Neural cell (in vitro differentiated cells): ENCODE measurements at regions not wholly inside any gene's neighbourhood (a gene's known extent, or its start where the extent isn't known, plus 50 kb on each side); places are given as distances from the start of the nearest gene placed in this dataset.

Experiments used
- H2AFZ ChIP-seq: fragments of 200-600, 300-800 bp; sonication (generic), shearing (Covaris generic); 2 replicates; pipeline ENCODE4 v1.6.0; 2014; ENCODE audit warnings: low read depth, mild to moderate bottlenecking, antibody characterized with exemption, low read length, moderate library complexity
- H3F3A ChIP-seq: fragments of 200-600 bp; shearing (Covaris generic); 2 replicates; pipeline ENCODE4 v1.6.1; 2016; ENCODE audit warnings: mild to moderate bottlenecking, moderate library complexity, mixed read lengths, antibody characterized with exemption, low read length; ENCODE audit not compliant: insufficient read depth, poor library complexity, severe bottlenecking
- H3K27ac ChIP-seq: fragments of 200-600, 300-800 bp; sonication (generic), shearing (Covaris generic); 2 replicates; pipeline ENCODE4 v1.5.1; 2014; ENCODE audit warnings: mild to moderate bottlenecking, low read length, moderate library complexity
- H3K27me3 ChIP-seq: fragments of 300-800, 200-600 bp; sonication (generic), shearing (Covaris generic); 2 replicates; pipeline ENCODE4 v1.6.0; 2014; ENCODE audit warnings: mild to moderate bottlenecking, low read depth, low read length, moderate library complexity; ENCODE audit not compliant: insufficient read depth
- H3K36me3 ChIP-seq: fragments of 300-800, 200-600 bp; sonication (generic), shearing (Covaris generic); 2 replicates; pipeline ENCODE4 v1.5.1; 2014; ENCODE audit warnings: mild to moderate bottlenecking, antibody characterized with exemption, low read length, moderate library complexity; ENCODE audit not compliant: insufficient read depth
- H3K4me2 ChIP-seq: fragments of 300-800, 200-600 bp; sonication (generic), shearing (Covaris generic); 2 replicates; pipeline ENCODE4 v1.6.0; 2014; ENCODE audit warnings: mild to moderate bottlenecking, low read length
- H3K4me3 ChIP-seq: fragments of 300-800, 200-600 bp; sonication (generic), shearing (Covaris generic); 2 replicates; pipeline ENCODE4 v1.5.1; 2014; ENCODE audit warnings: mild to moderate bottlenecking, low read length, moderate library complexity
- H3K79me2 ChIP-seq: fragments of 200-600 bp; shearing (Covaris generic); replicated peaks from 2 replicates; pipeline ENCODE4 v1.6.0; 2014; ENCODE audit warnings: mild to moderate bottlenecking, low read length, moderate library complexity; ENCODE audit not compliant: insufficient read depth
- H3K9ac ChIP-seq: fragments of 300-800, 200-600 bp; sonication (generic), shearing (Covaris generic); 2 replicates; pipeline ENCODE4 v1.6.1; 2016; ENCODE audit warnings: mild to moderate bottlenecking, low read length, mixed read lengths
- H3K9me2 ChIP-seq: fragments of 200-600 bp; shearing (Covaris generic); 2 replicates; pipeline ENCODE4 v1.6.1; 2016; ENCODE audit warnings: mild to moderate bottlenecking, low read length, mixed read lengths; ENCODE audit not compliant: insufficient read depth
- H3K9me3 ChIP-seq: fragments of 200-600, 300-800 bp; sonication (generic), shearing (Covaris generic); 2 replicates; pipeline ENCODE4 v1.6.1; 2016; ENCODE audit warnings: mild to moderate bottlenecking, mixed run types, low read length, moderate library complexity, mixed read lengths
- H4K20me1 ChIP-seq: fragments of 200-600 bp; shearing (Covaris generic); 2 replicates; pipeline ENCODE4 v1.6.1; 2016; ENCODE audit warnings: mild to moderate bottlenecking, mixed run types; ENCODE audit not compliant: insufficient read depth
- CTCF ChIP-seq: fragments of 450-650 bp; IDR thresholded peaks from 2 replicates; pipeline ENCODE4 v1.5.1; 2014; ENCODE audit warnings: antibody characterized with exemption, mild to moderate bottlenecking, moderate library complexity; ENCODE audit not compliant: poor library complexity, severe bottlenecking
- EP300 ChIP-seq: fragments of 450-650 bp; conservative IDR thresholded peaks from 2 replicates; pipeline ENCODE4 v1.6.1; 2014; ENCODE audit warnings: antibody characterized with exemption, mild to moderate bottlenecking, moderate library complexity; ENCODE audit not compliant: poor library complexity, severe bottlenecking
- EZH2 ChIP-seq: fragments of 200-600, 300-800 bp; shearing (Covaris generic), sonication (generic); IDR thresholded peaks from 2 replicates; pipeline ENCODE4 v1.6.1; 2014; ENCODE audit warnings: antibody characterized with exemption, low read length, borderline replicate concordance, mild to moderate bottlenecking; ENCODE audit not compliant: insufficient read depth, poor library complexity, severe bottlenecking
- MXI1 ChIP-seq: fragments of 450-650 bp; conservative IDR thresholded peaks from 2 replicates; pipeline ENCODE4 v1.6.1; 2014; ENCODE audit warnings: antibody characterized with exemption, mild to moderate bottlenecking; ENCODE audit not compliant: poor library complexity, severe bottlenecking
- POLR2AphosphoS5 ChIP-seq: IDR thresholded peaks from 2 replicates; pipeline ENCODE4 v1.6.1; 2012
- RAD21 ChIP-seq: fragments of 450-650 bp; conservative IDR thresholded peaks from 2 replicates; pipeline ENCODE4 v1.6.1; 2014; ENCODE audit warnings: antibody characterized with exemption, mild to moderate bottlenecking, moderate library complexity
- REST ChIP-seq: IDR thresholded peaks from 2 replicates; pipeline ENCODE4 v1.6.1; 2012; ENCODE audit warnings: borderline replicate concordance
- SMC3 ChIP-seq: fragments of 450-650 bp; conservative IDR thresholded peaks from 2 replicates; pipeline ENCODE4 v1.6.1; 2014; ENCODE audit warnings: antibody characterized with exemption, mild to moderate bottlenecking, moderate library complexity; ENCODE audit not compliant: poor library complexity
- TAF1 ChIP-seq: IDR thresholded peaks from 2 replicates; pipeline ENCODE4 v1.6.1; 2012; ENCODE audit warnings: low read depth

GRCh38 chr10:56715262-56715661 lies 354.2 kb upstream of the ZWINT start:
- Histone ChIP-seq H2AFZ (no peak overlapping the region), H3K9me2 (no peaks in the 10 kb centered on the region), H3K79me2 (no peaks in the 10 kb centered on the region), H3K4me2 (no peak overlapping the region), H3K36me3 (no peaks in the 10 kb centered on the region), H3K9me3 (no peaks in the 10 kb centered on the region), H3K27ac (no peak overlapping the region), H4K20me1 (no peaks in the 10 kb centered on the region), H3F3A (no peaks in the 10 kb centered on the region), H3K4me3 (no peak overlapping the region), H3K27me3 (no peaks in the 10 kb centered on the region), H3K9ac (no peak overlapping the region)
- no peak for TF ChIP-seq CTCF
- TF ChIP-seq TAF1, result no peak
- TF ChIP-seq EP300, result no peak
- TF ChIP-seq POLR2AphosphoS5, result no peak
- TF ChIP-seq SMC3, result no peak
- no peak for TF ChIP-seq EZH2
- no peak for TF ChIP-seq MXI1
- TF ChIP-seq RAD21, result no peak
- no peak for TF ChIP-seq REST

- Histone ChIP-seq H3K36me3 (no peaks in the 10 kb centered on the region), H2AFZ (no peak overlapping the region), H3K4me2 (no peak overlapping the region), H3K79me2 (no peaks in the 10 kb centered on the region), H4K20me1 (no peaks in the 10 kb centered on the region), H3K4me3 (no peak overlapping the region), H3K9ac (no peak overlapping the region), H3K27me3 (no peaks in the 10 kb centered on the region), H3K9me3 (no peaks in the 10 kb centered on the region), H3K27ac (no peak overlapping the region), H3K9me2 (no peaks in the 10 kb centered on the region), H3F3A (no peaks in the 10 kb centered on the region)
- no peak for TF ChIP-seq EZH2
- TF ChIP-seq CTCF, result no peak
- no peak for TF ChIP-seq SMC3
- TF ChIP-seq RAD21, result no peak
- TF ChIP-seq MXI1, result no peak
- TF ChIP-seq POLR2AphosphoS5, result no peak
- TF ChIP-seq EP300, result no peak
- TF ChIP-seq REST, result no peak
- TF ChIP-seq TAF1, result no peak
These were observed 337.4 kb upstream of the ZWINT start for GRCh38 chr10:56698506-56698905.
